ENCODE measurements at regions not wholly inside any gene's neighbourhood (a gene's known extent, or its start where the extent isn't known, plus 50 kb on each side); places are given as distances from the start of the nearest gene placed in this dataset.

- H3K27me3 Mint-ChIP-seq (ENCODE audit: unreplicated experiment): no peaks in the 10 kb centered on the region
- peaks cover 4% of the 10 kb centered on the region for H3K36me3 Mint-ChIP-seq (ENCODE audit: low read depth, unreplicated experiment)
- TF ChIP-seq CTCF (IDR thresholded peaks at IDR 0.05; ENCODE audit: unreplicated experiment): no peak
- no peak overlapping the region for H3K4me3 Mint-ChIP-seq (ENCODE audit: unreplicated experiment)
- H3K9me3 Mint-ChIP-seq (ENCODE audit: unreplicated experiment): no peaks in the 10 kb centered on the region
- H3K27ac Mint-ChIP-seq (ENCODE audit: unreplicated experiment): no peak overlapping the region
- H3K4me1 Mint-ChIP-seq (ENCODE audit: unreplicated experiment): no peaks in the 10 kb centered on the region
- peak; percentile 17 for DNase-seq (ENCODE audit: low spot score)
Measured at GRCh38 chr15:23912191-23912590, 225.1 kb upstream of the NDN start.

DNA sequence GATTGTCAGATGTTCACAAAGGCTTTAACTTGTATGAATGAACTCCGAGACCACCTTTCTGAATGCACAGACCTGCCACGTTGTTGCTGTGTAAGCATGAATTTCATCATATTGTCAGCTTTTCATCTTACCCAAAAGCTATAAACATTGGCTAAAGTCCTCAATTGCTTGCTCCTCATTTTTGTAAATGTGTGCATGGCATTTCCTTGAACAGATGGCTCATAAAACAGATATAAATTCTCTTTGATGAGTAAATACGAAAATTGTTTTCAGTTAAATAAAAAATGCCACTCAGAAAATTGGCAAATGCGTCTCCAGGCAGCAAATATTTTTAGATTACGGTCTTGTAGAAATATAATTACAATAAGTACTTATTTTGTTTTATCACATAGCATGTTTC is 226.0 kb upstream of the NDN start:
- H3K36me3 Mint-ChIP-seq (ENCODE audit: low read depth, unreplicated experiment): peaks cover 4% of the 10 kb centered on the region

DNA sequence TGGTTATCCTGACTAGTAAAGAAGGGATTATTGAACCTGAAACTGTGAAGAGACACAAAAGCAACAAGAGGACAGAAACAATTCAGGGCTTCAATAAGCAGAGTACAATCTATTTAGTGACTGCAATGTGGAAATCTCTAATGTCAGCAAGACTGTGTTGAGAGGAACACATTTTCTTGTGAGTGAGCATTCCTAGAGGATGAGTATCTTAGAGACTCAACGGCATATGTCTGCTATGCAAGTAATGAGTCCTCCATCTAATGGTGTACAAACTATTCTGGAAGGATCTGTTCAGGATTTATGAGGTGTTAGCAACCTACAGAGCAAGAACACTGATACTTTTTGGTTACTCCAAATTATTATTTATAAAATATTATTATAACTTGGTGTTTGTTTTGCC is 226.5 kb upstream of the NDN start:
- peaks cover 4% of the 10 kb centered on the region for H3K36me3 Mint-ChIP-seq (ENCODE audit: low read depth, unreplicated experiment)
- H3K4me3 Mint-ChIP-seq (ENCODE audit: unreplicated experiment): no peak overlapping the region

More for the DNA sequence above, 226.0 kb upstream of the NDN start:
- Mint-ChIP-seq H3K27me3 (ENCODE audit: unreplicated experiment) (no peaks in the 10 kb centered on the region), H3K4me3 (ENCODE audit: unreplicated experiment) (no peak overlapping the region), H3K4me1 (ENCODE audit: unreplicated experiment) (no peaks in the 10 kb centered on the region), H3K9me3 (ENCODE audit: unreplicated experiment) (no peaks in the 10 kb centered on the region), H3K27ac (ENCODE audit: unreplicated experiment) (no peak overlapping the region)
- TF ChIP-seq CTCF (IDR thresholded peaks at IDR 0.05; ENCODE audit: unreplicated experiment): no peak
- DNase-seq (ENCODE audit: low spot score): no peak

DNA sequence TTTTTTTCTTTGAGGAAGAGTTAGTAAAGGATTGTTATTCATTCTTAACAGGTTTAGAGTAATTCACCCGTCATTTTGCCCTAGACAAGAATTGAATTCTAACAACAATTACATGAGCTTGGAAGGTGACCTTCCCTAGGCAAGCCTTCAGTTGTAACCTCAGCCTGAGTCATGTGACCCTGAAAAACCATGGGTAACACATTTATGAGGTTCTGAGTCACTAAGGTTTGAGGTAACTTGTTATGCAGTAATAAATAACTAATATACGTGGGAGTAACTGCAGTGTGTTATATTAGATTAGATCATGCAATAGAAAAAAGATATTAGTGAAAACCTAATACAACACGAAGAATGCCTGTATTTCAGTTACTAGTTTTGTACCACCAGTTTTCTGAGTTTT is 237.6 kb upstream of the NDN start:
- H3K9me3 Mint-ChIP-seq (ENCODE audit: unreplicated experiment): peaks cover 9% of the 10 kb centered on the region
- TF ChIP-seq CTCF (IDR thresholded peaks at IDR 0.05; ENCODE audit: unreplicated experiment): no peak
- DNase-seq (ENCODE audit: low spot score): no peak
- H3K4me3 Mint-ChIP-seq (ENCODE audit: unreplicated experiment): no peak overlapping the region
- H3K36me3 Mint-ChIP-seq (ENCODE audit: low read depth, unreplicated experiment): no peaks in the 10 kb centered on the region
- H3K4me1 Mint-ChIP-seq (ENCODE audit: unreplicated experiment): no peaks in the 10 kb centered on the region
- peaks cover 3% of the 10 kb centered on the region for H3K27me3 Mint-ChIP-seq (ENCODE audit: unreplicated experiment)
- H3K27ac Mint-ChIP-seq (ENCODE audit: unreplicated experiment): no peak overlapping the region

More for the DNA sequence above, 226.5 kb upstream of the NDN start:
- no peak for TF ChIP-seq CTCF (IDR thresholded peaks at IDR 0.05; ENCODE audit: unreplicated experiment)
- Mint-ChIP-seq H3K9me3 (ENCODE audit: unreplicated experiment) (no peaks in the 10 kb centered on the region), H3K4me1 (ENCODE audit: unreplicated experiment) (no peaks in the 10 kb centered on the region), H3K27me3 (ENCODE audit: unreplicated experiment) (no peaks in the 10 kb centered on the region), H3K27ac (ENCODE audit: unreplicated experiment) (no peak overlapping the region)
- DNase-seq (ENCODE audit: low spot score): no peak

GRCh38 chr15:23954931-23955330 is 267.8 kb upstream of the NDN start:
- H3K27ac Mint-ChIP-seq (ENCODE audit: unreplicated experiment): no peak overlapping the region
- no peaks in the 10 kb centered on the region for H3K9me3 Mint-ChIP-seq (ENCODE audit: unreplicated experiment)
- no peaks in the 10 kb centered on the region for H3K4me1 Mint-ChIP-seq (ENCODE audit: unreplicated experiment)
- no peaks in the 10 kb centered on the region for H3K36me3 Mint-ChIP-seq (ENCODE audit: low read depth, unreplicated experiment)
- TF ChIP-seq CTCF (IDR thresholded peaks at IDR 0.05; ENCODE audit: unreplicated experiment): no peak
- no peaks in the 10 kb centered on the region for H3K27me3 Mint-ChIP-seq (ENCODE audit: unreplicated experiment)
- no peak for DNase-seq (ENCODE audit: low spot score)
- H3K4me3 Mint-ChIP-seq (ENCODE audit: unreplicated experiment): no peak overlapping the region

All from endothelial cell (in vitro differentiated cells).